ENCODE measurements at regions not wholly inside any gene's neighbourhood (a gene's known extent, or its start where the extent isn't known, plus 50 kb on each side); places are given as distances from the start of the nearest gene placed in this dataset.

DNA sequence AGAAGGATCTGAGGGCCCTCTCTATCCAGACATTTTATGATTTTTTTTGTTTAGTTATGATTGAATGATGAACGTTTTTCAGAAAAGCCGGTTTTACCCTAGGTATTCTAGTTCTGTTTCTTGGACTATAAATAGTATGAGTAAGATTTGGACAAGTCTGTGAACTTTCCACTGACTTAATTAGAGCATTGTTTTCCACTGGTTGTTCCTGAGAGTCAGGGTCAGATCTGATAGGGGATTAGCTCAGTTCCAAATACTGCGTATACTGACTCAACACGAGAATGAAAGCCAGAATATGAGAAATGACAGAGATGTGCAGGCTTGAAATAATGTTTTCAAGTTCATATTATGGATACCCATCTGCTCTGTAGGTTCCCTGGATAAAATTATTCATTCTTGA lies 361.6 kb downstream of the AEBP2 start:
- Mint-ChIP-seq H3K4me3 (no peak overlapping the region), H3K4me1 (peaks cover 6% of the 10 kb centered on the region), H3K27me3 (ENCODE audit: low read depth) (no peaks in the 10 kb centered on the region), H3K36me3 (no peaks in the 10 kb centered on the region), H3K27ac (no peak overlapping the region), H3K9me3 (no peaks in the 10 kb centered on the region)
- ChIA-PET CTCF (no interaction called here), POLR2A (no interaction called here)
- DNase-seq (ENCODE audit: low spot score) (no peak), ATAC-seq (no peak)
- TF ChIP-seq ZNF219 (CRISPR knock-in tag; IDR thresholded peaks at IDR 0.05; ENCODE audit: borderline replicate concordance): no peak
- TF ChIP-seq ZNF396 (CRISPR knock-in tag; IDR thresholded peaks at IDR 0.05; ENCODE audit: borderline replicate concordance): no peak
- TF ChIP-seq SP1 (CRISPR knock-in tag; conservative IDR thresholded peaks at IDR 0.05): no peak
- no peak for TF ChIP-seq FOXJ3 (CRISPR knock-in tag; IDR thresholded peaks at IDR 0.05; ENCODE audit: borderline replicate concordance)
- no peak for TF ChIP-seq GRHL2 (CRISPR knock-in tag; IDR thresholded peaks at IDR 0.05; ENCODE audit: insufficient replicate concordance, severe bottlenecking)
- no peak for TF ChIP-seq CBFB (CRISPR knock-in tag; IDR thresholded peaks at IDR 0.05; ENCODE audit: low read depth)
- no peak for TF ChIP-seq SOX15 (CRISPR knock-in tag; IDR thresholded peaks at IDR 0.05)
- no peak for TF ChIP-seq GABPB1 (CRISPR knock-in tag; IDR thresholded peaks at IDR 0.05)
- no peak for TF ChIP-seq ZNF416 (CRISPR knock-in tag; IDR thresholded peaks at IDR 0.05)
- no peak for TF ChIP-seq ZNF423 (CRISPR knock-in tag; IDR thresholded peaks at IDR 0.05)

DNA sequence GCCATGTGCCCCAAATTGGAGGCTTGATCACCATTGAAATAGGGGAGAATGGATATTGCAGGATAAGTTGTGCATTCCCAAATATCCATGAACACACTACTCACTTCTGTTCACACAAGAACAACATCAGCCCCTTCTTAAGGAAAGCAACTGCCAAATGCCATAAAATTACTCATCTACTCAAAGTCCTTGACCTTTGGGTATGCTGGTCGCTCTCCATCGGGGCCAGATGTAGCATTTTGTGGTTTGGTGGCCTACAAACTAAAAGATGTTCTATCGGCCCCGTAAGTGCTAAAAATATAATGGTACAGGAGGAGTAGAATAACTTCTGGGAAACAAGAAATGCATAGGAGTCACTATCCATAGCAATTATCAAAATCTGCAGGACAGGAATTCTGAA lies 362.6 kb downstream of the AEBP2 start:
- ChIA-PET CTCF (no interaction called here), POLR2A (no interaction called here)
- TF ChIP-seq, protein P1, sequence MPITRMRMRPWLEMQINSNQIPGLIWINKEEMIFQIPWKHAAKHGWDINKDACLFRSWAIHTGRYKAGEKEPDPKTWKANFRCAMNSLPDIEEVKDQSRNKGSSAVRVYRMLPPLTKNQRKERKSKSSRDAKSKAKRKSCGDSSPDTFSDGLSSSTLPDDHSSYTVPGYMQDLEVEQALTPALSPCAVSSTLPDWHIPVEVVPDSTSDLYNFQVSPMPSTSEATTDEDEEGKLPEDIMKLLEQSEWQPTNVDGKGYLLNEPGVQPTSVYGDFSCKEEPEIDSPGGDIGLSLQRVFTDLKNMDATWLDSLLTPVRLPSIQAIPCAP (CRISPR knock-in tag; IDR thresholded peaks at IDR 0.05): no peak
- TF ChIP-seq, protein P2, sequence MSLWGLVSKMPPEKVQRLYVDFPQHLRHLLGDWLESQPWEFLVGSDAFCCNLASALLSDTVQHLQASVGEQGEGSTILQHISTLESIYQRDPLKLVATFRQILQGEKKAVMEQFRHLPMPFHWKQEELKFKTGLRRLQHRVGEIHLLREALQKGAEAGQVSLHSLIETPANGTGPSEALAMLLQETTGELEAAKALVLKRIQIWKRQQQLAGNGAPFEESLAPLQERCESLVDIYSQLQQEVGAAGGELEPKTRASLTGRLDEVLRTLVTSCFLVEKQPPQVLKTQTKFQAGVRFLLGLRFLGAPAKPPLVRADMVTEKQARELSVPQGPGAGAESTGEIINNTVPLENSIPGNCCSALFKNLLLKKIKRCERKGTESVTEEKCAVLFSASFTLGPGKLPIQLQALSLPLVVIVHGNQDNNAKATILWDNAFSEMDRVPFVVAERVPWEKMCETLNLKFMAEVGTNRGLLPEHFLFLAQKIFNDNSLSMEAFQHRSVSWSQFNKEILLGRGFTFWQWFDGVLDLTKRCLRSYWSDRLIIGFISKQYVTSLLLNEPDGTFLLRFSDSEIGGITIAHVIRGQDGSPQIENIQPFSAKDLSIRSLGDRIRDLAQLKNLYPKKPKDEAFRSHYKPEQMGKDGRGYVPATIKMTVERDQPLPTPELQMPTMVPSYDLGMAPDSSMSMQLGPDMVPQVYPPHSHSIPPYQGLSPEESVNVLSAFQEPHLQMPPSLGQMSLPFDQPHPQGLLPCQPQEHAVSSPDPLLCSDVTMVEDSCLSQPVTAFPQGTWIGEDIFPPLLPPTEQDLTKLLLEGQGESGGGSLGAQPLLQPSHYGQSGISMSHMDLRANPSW (CRISPR knock-in tag; conservative IDR thresholded peaks at IDR 0.05; ENCODE audit: low read depth): no peak
- TF ChIP-seq, protein P3, sequence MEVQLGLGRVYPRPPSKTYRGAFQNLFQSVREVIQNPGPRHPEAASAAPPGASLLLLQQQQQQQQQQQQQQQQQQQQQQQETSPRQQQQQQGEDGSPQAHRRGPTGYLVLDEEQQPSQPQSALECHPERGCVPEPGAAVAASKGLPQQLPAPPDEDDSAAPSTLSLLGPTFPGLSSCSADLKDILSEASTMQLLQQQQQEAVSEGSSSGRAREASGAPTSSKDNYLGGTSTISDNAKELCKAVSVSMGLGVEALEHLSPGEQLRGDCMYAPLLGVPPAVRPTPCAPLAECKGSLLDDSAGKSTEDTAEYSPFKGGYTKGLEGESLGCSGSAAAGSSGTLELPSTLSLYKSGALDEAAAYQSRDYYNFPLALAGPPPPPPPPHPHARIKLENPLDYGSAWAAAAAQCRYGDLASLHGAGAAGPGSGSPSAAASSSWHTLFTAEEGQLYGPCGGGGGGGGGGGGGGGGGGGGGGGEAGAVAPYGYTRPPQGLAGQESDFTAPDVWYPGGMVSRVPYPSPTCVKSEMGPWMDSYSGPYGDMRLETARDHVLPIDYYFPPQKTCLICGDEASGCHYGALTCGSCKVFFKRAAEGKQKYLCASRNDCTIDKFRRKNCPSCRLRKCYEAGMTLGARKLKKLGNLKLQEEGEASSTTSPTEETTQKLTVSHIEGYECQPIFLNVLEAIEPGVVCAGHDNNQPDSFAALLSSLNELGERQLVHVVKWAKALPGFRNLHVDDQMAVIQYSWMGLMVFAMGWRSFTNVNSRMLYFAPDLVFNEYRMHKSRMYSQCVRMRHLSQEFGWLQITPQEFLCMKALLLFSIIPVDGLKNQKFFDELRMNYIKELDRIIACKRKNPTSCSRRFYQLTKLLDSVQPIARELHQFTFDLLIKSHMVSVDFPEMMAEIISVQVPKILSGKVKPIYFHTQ (CRISPR knock-in tag; IDR thresholded peaks at IDR 0.05): no peak
- no peak for TF ChIP-seq MYBL2 (CRISPR knock-in tag; IDR thresholded peaks at IDR 0.05)
- no peak for TF ChIP-seq MXD4 (CRISPR knock-in tag; IDR thresholded peaks at IDR 0.05; ENCODE audit: borderline replicate concordance)
- TF ChIP-seq, protein P4, sequence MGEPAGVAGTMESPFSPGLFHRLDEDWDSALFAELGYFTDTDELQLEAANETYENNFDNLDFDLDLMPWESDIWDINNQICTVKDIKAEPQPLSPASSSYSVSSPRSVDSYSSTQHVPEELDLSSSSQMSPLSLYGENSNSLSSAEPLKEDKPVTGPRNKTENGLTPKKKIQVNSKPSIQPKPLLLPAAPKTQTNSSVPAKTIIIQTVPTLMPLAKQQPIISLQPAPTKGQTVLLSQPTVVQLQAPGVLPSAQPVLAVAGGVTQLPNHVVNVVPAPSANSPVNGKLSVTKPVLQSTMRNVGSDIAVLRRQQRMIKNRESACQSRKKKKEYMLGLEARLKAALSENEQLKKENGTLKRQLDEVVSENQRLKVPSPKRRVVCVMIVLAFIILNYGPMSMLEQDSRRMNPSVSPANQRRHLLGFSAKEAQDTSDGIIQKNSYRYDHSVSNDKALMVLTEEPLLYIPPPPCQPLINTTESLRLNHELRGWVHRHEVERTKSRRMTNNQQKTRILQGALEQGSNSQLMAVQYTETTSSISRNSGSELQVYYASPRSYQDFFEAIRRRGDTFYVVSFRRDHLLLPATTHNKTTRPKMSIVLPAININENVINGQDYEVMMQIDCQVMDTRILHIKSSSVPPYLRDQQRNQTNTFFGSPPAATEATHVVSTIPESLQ (CRISPR knock-in tag; IDR thresholded peaks at IDR 0.05): no peak
- TF ChIP-seq, protein P5, sequence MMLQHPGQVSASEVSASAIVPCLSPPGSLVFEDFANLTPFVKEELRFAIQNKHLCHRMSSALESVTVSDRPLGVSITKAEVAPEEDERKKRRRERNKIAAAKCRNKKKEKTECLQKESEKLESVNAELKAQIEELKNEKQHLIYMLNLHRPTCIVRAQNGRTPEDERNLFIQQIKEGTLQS (CRISPR knock-in tag; conservative IDR thresholded peaks at IDR 0.05): no peak
- Mint-ChIP-seq H3K9me3 (no peaks in the 10 kb centered on the region), H3K27ac (no peak overlapping the region), H3K27me3 (ENCODE audit: low read depth) (no peaks in the 10 kb centered on the region), H3K4me1 (peaks cover 6% of the 10 kb centered on the region), H3K4me3 (no peak overlapping the region), H3K36me3 (no peaks in the 10 kb centered on the region)
- no peak for ATAC-seq
- DNase-seq (ENCODE audit: low spot score): no peak
